AG09319 (cell line): ENCODE measurements at regions not wholly inside any gene's neighbourhood (a gene's known extent, or its start where the extent isn't known, plus 50 kb on each side); places are given as distances from the start of the nearest gene placed in this dataset.

Experiments used
- DNase-seq: peaks from one replicate; pipeline ENCODE4 v3.0.0-alpha.2; 2010; ENCODE audit warnings: low read depth; ENCODE audit errors: extremely low read depth
- CTCF ChIP-seq: IDR thresholded peaks from 2 replicates; pipeline ENCODE4 v1.5.1; 2011; ENCODE audit warnings: low read depth, mild to moderate bottlenecking, inconsistent platforms, low read length, moderate library complexity

GRCh38 chr11:15374418-15374817, 259.7 kb downstream of the INSC start:
- no peak for TF ChIP-seq CTCF
- DNase-seq: no peak

GRCh38 chr11:15378941-15379340, 264.2 kb downstream of the INSC start:
- no peak for DNase-seq
- TF ChIP-seq CTCF: no peak

- DNase-seq: no peak
- TF ChIP-seq CTCF: no peak
These were observed 264.8 kb downstream of the INSC start for GRCh38 chr11:15379483-15379882.

- no peak for DNase-seq
These were observed 276.1 kb downstream of the INSC start for GRCh38 chr11:15390857-15391256.

GRCh38 chr11:15396778-15397177, 282.1 kb downstream of the INSC start:
- DNase-seq: no peak
- TF ChIP-seq CTCF: no peak

More at GRCh38 chr11:15390857-15391256, 276.1 kb downstream of the INSC start:
- TF ChIP-seq CTCF: no peak

GRCh38 chr11:15406851-15407351, 292.2 kb downstream of the INSC start:
- no peak for TF ChIP-seq CTCF
- DNase-seq: no peak

- TF ChIP-seq CTCF: no peak
- no peak for DNase-seq
These were observed 297.3 kb downstream of the INSC start for GRCh38 chr11:15412054-15412453.
